HG03066 (cell line): ENCODE measurements at regions not wholly inside any gene's neighbourhood (a gene's known extent, or its start where the extent isn't known, plus 50 kb on each side); places are given as distances from the start of the nearest gene placed in this dataset.
A peak's percentile ranks its signal among the peaks of the same experiment; 100 is the strongest.
"Not testable (repeated sequence)": the region's sequence is repeated elsewhere in the genome, so short reads cannot be mapped to it uniquely, and the experiment has no call there.

ENCODE experiments used
- ATAC-seq: cut with Tn5 transposase; IDR thresholded peaks from one replicate; pipeline ENCODE4 v1.9.1; 2021; ENCODE audit warnings: low read depth; ENCODE audit not compliant: unreplicated experiment

DNA sequence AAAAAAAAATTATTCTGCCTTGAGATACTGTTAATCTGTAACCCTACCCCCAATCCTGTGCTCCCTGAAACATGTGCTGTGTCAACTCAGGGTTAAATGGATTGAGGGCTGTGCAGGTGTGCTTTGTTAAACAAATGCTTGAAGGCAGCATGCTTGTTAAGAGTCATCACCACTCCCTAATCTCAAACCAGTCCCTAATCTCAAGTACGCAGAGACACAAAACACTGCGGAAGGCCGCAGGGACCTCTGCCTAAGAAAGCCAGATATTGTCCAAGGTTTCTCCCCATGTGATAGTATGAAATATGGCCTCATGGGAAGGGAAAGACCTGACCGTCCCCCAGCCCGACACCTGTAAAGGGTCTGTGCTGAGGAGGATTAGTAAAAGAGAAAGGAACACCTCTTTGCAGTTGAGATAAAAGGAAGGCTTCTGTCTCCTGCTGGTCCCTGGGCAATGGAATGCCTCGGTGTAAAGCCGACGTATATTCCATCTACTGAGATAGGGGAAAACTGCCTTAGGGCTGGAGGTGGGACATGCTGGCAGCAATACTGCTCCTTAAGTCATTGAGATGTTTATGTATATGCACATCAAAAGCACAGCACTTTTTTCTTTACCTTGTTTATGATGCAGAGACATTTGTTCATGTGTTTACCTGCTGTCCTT, 402.6 kb downstream of the TBC1D32 start:
- not testable (repeated sequence) for ATAC-seq

DNA sequence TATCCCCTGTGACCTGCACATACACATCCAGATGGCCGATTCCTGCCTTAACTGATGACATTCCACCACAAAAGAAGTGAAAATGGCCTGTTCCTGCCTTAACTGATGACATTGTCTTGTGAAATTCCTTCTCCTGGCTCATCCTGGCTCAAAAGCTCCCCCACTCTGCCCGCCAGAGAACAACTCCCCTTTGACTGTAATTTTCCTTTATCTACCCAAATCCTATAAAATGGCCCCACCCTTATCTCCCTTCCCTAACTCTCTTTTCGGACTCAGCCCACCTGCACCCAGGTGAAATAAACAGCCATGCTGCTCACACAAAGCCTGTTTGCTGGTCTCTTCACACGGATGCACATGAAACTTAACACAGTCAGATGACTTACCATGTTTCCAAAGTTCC, 403.8 kb downstream of the TBC1D32 start:
- ATAC-seq = not testable (repeated sequence)

DNA sequence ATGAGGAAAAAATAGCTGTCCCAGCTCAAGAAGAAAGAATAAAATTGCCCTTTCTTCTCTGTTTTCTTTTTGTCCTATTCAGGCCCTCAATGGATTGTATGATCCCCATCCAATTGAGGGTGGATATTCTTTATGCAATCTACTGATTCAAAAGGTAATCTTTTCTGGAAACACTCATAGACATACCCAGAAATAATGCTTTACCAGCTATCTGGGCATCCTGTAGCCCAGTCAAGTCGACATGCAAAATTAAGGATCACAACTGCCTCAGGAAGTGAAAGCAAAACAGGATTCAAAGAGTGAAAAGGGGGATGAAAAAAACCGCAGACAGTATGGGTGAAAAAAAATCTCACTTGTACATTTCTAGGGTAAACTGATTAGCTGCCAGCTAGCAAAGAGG, 410.1 kb downstream of the TBC1D32 start:
- no peak for ATAC-seq

DNA sequence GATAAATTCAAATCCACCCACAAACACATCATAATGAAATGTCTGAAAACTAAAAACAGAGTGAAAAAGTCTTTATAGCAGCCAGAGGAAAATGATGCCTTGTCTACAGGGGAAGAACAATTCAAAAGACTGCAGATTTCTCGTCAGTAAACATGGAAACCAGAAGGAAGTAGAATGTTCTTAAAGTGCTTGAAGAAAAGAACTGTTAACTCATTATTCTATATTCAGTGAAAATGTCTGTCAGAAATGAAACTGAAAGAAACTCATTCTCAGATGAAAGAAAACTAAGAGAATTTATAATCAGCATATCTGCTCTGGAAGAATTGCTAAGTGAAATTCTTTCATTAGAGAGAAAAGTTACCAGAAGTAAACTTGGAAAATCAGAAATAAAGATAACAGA, 416.1 kb downstream of the TBC1D32 start:
- ATAC-seq = no peak

DNA sequence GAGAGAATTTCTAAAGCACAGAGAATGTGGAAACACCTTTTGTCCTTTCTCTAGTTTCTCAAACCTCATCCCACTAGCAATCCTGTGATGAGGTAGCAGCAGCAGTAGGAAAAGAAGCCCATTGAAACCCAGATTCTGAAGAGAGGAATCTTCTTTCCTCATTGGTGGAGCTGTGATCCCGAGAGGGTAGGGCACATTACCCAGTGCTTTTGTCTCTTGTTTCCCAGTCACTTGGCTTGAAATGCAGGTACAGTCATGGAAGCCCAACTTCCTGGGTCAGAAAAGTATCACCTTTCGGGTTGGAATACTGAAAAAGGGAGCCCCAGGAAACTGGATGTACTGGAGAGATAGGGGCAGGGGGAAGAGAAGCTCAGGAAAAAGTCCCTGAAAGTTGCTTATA, 417.4 kb downstream of the TBC1D32 start:
- no peak for ATAC-seq

DNA sequence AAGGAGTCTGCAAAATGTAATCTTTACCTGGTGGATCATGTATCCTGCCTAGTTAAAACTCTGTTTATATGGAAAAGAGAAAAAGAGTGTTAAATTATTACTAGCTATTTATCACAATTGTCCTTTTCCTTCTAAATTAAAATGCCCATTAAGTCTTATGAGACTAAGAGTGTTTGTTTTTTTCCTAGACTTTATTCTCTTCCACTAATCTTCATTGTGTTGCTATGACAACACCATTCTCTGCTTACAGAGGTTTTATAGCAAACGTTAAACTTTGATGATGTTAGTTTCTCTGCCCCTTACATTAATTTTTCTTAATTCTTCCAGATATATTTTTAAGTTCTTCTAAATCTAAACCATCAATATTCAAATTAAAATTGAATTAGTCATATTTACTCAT, 420.8 kb downstream of the TBC1D32 start:
- ATAC-seq = no peak

DNA sequence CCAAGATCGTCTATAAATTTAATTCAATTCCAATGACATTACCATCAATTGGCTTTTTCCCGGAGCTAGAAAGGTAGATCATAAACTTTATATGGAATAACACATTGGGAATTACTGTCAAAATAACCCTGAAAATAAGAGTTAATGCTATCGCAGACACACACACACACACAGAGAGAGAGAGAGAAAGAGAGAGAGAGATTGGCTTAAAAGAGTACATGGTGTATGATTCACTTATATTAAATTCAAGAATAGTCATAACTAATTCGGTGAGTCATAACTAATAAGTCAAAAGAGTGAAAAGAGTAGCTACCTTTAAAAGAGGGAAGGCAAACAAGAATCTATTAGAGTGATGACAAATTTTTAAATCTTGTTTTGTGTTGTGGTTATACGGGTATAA, 425.5 kb downstream of the TBC1D32 start:
- ATAC-seq = no peak

DNA sequence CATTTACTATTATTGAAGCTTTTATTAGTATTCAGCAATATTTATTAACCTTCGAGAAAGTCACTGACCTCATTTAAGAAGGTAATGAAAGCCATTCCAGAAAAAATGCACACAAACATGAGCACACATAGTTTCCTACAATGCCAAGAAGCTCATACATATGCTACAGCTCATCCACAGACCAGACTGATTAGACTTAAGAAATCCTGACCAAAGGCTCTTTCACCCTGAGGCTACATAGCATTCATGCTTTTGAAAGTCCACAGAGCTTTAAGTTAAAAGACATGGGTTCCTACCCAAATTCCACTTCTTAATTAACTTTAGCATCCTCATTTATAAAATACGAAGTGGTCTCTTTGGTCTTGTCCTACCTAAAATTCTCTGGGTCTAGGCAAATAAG, 430.4 kb downstream of the TBC1D32 start:
- no peak for ATAC-seq

DNA sequence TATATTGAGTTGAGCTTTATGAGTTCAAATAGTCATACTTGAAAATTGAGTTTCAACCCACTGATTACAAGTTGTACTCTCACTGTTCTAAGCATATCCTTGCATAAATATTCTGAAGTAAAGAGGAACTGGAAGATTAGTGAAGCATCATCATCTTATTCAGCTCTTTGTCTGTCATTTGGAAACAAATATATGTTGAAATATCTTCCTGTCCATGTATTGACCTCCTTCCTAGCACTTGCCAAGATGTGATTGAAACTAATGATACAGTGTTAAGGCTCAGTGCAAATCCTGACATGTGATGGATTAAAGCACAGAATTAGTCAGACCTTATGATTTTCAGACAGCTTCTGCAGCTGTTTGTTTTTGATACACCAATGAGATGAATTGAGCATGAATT, 434.3 kb downstream of the TBC1D32 start:
- ATAC-seq = no peak

DNA sequence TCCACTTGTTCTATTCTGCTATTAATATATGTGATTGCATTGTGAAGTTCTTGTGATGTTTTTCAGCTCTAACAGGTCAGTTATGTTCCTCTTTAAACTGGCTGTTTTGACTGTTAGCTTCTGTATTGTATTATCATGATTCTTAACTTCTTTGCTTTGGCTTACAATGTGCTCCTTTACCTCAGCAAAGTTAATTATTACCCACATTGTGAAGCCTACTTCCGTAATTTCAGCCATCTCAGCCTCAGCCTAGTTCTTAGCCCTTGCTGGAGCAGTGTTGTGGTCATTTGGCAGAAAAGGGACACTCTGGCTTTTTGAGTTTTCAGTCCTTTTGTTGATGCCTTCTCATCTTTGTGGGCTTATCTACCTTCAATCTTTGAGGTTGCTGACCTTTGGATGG, 440.2 kb downstream of the TBC1D32 start:
- ATAC-seq = peak; percentile 78

DNA sequence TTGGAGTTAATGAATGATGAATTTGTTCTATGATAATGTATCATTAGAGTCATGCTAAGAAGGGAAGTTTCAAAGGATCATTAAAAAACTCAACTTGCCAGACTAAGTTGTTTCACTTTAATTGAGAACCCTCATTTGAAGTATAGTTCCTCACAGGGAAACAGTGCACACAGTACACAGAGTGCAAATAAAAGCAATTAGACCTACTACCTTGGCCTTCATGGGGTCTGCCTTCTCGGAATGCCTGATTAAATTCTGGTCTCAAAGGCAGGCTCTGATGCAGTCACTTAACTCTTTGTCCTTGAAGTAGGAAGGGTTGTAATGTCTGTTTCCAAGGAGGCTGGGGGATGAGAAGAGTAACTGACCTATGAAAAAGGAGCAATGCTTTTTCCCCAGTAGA, 457.3 kb downstream of the TBC1D32 start:
- no peak for ATAC-seq

DNA sequence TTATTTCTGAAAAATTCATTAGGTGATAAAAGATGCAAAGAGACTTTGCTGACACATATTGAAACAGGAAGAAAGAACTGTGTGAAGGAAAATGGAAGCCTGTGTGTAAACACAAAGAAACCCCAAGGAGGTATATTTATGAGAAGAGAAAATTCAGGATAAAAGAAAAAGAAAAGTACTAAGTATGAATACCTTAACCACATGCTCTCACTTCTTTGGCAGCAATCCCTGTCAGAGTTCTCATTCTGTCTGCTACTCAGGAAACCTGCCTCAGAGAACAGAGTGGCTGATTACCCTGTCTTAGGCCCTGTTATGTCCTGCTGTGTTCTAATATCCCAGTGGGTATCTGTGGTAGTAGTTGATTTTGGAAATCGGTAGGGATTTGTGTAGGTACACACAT, 457.9 kb downstream of the TBC1D32 start:
- ATAC-seq = peak; percentile 45

DNA sequence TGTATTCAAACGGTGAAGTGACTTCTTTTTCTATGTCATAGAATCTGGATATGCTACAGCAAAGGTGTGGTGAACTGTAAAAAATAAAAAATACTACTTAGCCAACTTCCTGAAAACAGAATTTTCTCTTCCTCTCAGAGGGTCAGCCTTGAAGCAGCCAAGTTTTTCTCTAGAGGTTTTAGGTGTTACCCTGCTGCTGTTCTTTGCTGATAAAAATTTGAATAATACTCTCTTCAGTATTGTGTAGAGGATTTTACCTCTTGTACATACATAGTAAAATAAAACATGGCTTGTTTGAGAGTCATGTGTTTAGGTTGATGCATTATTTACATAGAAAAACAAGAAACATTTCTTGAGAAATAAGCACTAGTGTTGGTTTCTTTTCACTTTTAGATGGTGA, 458.4 kb downstream of the TBC1D32 start:
- ATAC-seq = peak; percentile 28

DNA sequence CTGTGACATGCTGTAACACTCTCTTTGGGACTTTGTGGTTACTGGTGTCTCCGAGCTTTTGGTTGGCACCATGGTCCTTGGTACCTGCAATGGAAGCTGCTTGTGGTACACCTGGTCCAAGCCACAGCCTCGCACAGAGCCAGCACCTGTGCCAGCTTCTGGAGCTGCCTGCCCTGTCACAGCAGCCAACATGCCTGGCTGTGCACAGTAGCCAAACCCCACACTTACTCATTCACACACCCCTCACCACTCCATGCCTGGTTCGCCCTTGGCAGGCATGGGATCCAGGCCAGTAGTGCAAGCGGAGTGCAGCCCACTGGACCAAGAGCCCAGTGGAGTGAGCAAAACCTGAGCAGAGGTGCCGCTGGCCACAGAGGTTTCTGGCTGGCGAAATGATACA, 459.9 kb downstream of the TBC1D32 start:
- no peak for ATAC-seq

DNA sequence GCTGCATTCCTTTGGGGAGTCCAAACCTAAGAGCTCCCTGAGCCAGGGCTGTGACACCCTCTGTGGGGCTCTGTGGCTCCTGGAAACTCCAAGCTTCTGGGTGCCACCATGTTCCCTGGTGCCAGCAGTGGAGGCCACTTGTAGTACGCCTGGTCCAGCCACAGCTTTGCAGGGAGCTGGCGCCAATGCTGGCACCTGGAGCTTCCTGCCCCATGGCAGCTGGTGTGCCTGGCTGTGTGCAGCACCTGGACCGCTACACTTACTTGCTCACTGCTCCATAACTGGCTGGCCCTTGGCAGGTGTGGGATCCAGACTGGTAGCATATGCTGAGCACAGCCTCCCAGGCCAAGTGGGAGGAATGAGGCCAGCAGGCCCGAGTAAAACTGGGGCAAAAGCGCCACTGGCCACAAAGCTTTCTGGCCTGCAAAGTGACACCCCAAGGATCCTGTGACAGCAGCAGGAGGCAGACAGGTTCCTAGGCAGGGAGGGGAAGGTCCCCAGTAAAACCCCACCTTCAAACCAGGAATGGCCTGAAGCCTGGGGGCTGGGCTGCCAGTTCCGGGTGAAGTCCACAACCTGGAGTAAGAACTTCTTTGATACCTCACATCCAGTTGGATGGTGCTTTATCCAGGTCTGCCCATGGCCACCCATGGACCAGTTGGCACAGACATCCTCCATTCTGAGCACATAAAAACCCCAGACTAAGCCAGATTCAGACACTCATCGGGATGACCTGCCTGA, 461.0 kb downstream of the TBC1D32 start:
- ATAC-seq = no peak

DNA sequence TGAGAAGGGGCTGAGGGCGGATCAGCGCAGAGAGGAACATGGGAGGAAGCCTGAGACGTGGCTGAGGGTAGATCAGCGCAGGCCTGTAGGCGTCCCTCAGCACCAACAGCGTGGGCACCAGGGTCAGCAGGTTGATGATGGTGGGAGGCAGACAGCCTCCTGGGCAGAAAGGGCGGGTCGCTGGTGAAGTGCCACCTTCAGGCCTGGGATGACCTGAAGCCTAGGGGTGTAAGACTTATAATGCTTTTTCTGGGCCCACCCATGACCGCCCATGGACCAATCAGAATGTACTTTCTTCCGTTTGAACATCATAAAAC, 462.1 kb downstream of the TBC1D32 start:
- ATAC-seq = no peak

DNA sequence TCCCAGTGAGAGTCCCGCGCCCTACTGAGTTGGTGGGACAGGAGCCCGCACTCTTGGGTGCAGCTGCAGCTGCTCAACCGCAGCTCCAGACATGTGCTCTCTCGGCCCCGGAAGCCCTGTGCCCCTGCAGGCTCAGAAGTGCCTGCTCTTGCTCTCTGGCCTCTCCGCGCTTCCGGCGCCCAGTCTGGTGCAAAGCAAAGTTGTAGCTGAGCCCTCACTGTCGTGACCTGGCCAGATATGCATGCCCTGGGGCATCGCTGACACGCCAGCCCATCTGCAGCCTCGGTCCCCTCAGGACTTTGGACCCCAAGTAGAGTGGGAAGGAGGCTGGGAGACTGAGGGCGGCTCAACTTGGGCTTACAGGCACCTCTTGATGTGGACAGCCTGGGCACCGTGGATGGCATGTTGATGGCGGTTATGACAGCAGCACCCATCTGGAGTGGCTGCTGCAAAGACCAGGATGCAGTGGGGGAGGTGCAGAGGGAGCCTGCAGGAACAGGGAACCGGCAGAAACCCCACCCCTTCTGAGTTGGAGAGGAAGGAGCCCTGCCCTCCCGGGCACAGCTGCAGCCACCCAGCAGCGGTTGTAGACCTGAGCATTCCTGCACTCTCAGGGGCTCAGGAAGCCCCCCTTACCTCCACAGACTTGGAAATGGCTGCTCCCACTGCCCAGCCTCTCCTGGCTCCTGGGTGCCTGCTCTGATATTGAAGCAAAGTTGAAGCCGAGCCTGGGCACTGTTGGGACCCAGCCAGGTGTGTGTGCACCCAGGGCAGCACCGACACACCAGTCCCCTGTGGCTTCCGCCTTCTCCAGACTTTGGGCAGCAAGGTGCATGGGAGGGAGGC, 462.6 kb downstream of the TBC1D32 start:
- ATAC-seq = no peak

DNA sequence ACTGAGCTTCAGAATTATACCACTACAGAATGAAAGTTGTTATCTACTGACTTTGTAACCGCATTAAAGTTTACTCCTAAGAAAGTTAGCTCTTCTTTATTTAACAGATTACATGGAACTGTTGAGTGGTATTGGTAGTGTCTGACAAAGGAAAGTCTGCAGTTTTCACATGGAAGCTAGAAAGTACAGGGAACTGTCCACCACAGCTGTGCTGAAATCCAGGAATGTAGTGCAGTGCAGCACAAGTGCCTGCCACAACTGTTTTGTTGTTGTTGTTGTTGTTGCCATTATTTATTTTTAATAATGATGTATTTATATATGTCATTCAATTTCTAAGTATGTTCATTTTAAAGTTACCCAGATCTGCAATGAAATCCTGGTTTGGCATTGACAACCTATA, 464.9 kb downstream of the TBC1D32 start:
- ATAC-seq = no peak

DNA sequence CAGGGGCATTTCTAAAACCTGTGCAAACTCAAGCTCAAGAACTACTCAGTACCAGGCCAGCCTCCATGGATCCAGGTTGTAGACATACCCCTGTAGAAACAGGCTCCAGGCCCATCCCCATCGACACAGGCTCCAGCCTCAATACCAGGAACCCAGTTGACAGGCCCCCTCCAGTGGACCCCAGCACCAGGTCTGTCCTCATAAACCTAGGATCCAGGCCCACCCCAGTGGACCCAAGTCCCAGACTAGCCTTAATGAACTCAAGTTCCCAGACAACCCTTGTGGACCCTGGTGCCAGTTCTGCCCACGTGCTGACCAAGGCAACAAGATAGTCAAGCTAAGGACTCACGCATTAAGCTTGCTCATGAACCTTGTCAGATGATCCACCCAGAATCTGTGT, 476.9 kb downstream of the TBC1D32 start:
- no peak for ATAC-seq

DNA sequence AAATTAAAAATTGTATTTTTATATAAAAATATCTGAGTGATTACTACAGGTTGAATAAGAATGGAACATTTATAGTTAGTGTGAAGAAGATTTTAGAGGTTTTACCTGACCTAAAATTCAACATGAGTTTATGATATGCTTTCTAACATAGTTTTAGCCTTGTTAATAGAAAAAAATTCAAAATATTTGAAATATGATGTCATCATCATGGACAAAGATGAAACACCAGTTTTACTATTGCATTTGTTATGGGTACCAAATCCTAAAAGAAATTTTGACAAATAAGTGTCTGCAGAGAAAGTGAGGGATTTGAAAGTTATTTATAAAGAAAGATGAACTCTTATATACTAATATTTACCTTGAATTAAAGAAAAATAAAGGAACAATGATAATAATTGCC, 479.7 kb downstream of the TBC1D32 start:
- ATAC-seq = no peak

DNA sequence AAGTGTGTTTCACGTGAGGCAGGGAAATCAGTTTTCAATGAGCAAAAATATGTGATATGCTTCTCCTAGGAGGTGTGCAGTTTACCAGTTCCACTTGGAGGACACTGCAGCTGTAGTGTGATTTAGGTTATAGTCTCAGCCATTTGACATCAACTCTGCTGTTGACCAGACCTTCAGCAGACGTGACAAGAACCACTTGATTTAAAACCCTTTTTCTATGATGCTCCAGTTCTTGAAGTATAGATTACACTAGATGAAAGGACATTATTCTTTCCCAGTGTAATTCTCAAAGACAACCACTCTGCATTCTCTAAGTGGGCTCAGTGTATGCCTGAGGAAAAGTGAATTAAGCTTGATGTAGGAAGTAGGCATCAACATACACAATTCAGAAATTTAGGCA, 480.8 kb downstream of the TBC1D32 start:
- ATAC-seq = no peak
